ENCODE measurements at regions not wholly inside any gene's neighbourhood (a gene's known extent, or its start where the extent isn't known, plus 50 kb on each side); places are given as distances from the start of the nearest gene placed in this dataset.

GRCh38 chr5:156000115-156000514 is 326.8 kb upstream of the SGCD start:
- no peak overlapping the region for H3K4me3 ChIP-seq (ENCODE audit: low read depth, low read length)
- TF ChIP-seq, protein P1, sequence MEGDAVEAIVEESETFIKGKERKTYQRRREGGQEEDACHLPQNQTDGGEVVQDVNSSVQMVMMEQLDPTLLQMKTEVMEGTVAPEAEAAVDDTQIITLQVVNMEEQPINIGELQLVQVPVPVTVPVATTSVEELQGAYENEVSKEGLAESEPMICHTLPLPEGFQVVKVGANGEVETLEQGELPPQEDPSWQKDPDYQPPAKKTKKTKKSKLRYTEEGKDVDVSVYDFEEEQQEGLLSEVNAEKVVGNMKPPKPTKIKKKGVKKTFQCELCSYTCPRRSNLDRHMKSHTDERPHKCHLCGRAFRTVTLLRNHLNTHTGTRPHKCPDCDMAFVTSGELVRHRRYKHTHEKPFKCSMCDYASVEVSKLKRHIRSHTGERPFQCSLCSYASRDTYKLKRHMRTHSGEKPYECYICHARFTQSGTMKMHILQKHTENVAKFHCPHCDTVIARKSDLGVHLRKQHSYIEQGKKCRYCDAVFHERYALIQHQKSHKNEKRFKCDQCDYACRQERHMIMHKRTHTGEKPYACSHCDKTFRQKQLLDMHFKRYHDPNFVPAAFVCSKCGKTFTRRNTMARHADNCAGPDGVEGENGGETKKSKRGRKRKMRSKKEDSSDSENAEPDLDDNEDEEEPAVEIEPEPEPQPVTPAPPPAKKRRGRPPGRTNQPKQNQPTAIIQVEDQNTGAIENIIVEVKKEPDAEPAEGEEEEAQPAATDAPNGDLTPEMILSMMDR (conservative IDR thresholded peaks at IDR 0.05; ENCODE audit: low read depth, low read length), result no peak
- DNase-seq (ENCODE audit: low read depth), result no peak

GRCh38 chr5:156004754-156005153 is 322.2 kb upstream of the SGCD start:
- no peak for DNase-seq (ENCODE audit: low read depth)
- TF ChIP-seq, protein P1 (conservative IDR thresholded peaks at IDR 0.05; ENCODE audit: low read depth, low read length), result no peak
- H3K4me3 ChIP-seq (ENCODE audit: low read depth, low read length), result no peak overlapping the region

- TF ChIP-seq, protein P1 (conservative IDR thresholded peaks at IDR 0.05; ENCODE audit: low read depth, low read length), result no peak
These were observed 320.8 kb upstream of the SGCD start for GRCh38 chr5:156006026-156006647.

GRCh38 chr5:156008844-156009243 is 318.1 kb upstream of the SGCD start:
- TF ChIP-seq, protein P1 (conservative IDR thresholded peaks at IDR 0.05; ENCODE audit: low read depth, low read length), result no peak

More at GRCh38 chr5:156006026-156006647, 320.8 kb upstream of the SGCD start:
- no peak overlapping the region for H3K4me3 ChIP-seq (ENCODE audit: low read depth, low read length)
- DNase-seq (ENCODE audit: low read depth), result no peak

GRCh38 chr5:156009583-156009982 is 317.4 kb upstream of the SGCD start:
- no peak for DNase-seq (ENCODE audit: low read depth)
- TF ChIP-seq, protein P1 (conservative IDR thresholded peaks at IDR 0.05; ENCODE audit: low read depth, low read length), result no peak
- no peak overlapping the region for H3K4me3 ChIP-seq (ENCODE audit: low read depth, low read length)

More at GRCh38 chr5:156008844-156009243, 318.1 kb upstream of the SGCD start:
- H3K4me3 ChIP-seq (ENCODE audit: low read depth, low read length), result no peak overlapping the region
- DNase-seq (ENCODE audit: low read depth), result no peak

DNA sequence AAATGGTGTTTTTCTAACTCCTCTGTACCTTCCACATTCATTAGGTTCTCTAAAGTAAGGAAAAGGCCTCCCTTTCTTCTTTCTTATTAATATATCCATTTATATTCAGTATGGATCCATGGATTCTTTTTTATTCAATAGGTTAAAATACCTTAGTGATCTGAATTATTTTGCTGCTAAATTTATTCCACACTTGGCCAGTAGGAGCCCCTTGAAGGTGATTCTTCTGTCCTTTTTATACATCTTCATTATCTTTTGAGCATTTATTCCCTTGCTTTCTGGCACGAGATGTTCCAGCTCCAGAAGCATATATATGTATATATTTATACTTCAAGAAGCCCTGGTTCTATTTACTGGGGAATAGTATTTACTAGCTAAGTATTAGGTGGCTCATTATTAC is 311.8 kb upstream of the SGCD start:
- TF ChIP-seq, protein P1 (conservative IDR thresholded peaks at IDR 0.05; ENCODE audit: low read depth, low read length), result no peak
- no peak for DNase-seq (ENCODE audit: low read depth)
- no peak overlapping the region for H3K4me3 ChIP-seq (ENCODE audit: low read depth, low read length)

GRCh38 chr5:156019130-156019529 is 307.8 kb upstream of the SGCD start:
- DNase-seq (ENCODE audit: low read depth), result no peak
- H3K4me3 ChIP-seq (ENCODE audit: low read depth, low read length), result no peak overlapping the region
- TF ChIP-seq, protein P1 (conservative IDR thresholded peaks at IDR 0.05; ENCODE audit: low read depth, low read length), result no peak

All from choroid plexus epithelial cell (primary cell).